Muscle of leg (tissue), 3 donors: ENCODE measurements at regions not wholly inside any gene's neighbourhood (a gene's known extent, or its start where the extent isn't known, plus 50 kb on each side); places are given as distances from the start of the nearest gene placed in this dataset.

Source experiments
- DNase-seq: peaks from one replicate; pipeline ENCODE4 v3.0.0; 2013
- H3K27ac ChIP-seq: one replicate; pipeline ENCODE4 v1.5.1; 2013; ENCODE audit warnings: mild to moderate bottlenecking, low read length, control low read depth
- H3K27me3 ChIP-seq: one replicate; pipeline ENCODE4 v1.6.1; 2013; ENCODE audit warnings: low read length; ENCODE audit not compliant: control insufficient read depth, insufficient read depth
- H3K36me3 ChIP-seq: one replicate; pipeline ENCODE4 v1.6.1; 2013; ENCODE audit warnings: low read length; ENCODE audit not compliant: control insufficient read depth, insufficient read depth
- H3K4me1 ChIP-seq: one replicate; pipeline ENCODE4 v1.6.1; 2013; ENCODE audit warnings: low read length; ENCODE audit not compliant: control insufficient read depth, insufficient read depth
- H3K4me3 ChIP-seq: one replicate; pipeline ENCODE4 v1.5.1; 2013; ENCODE audit warnings: low read length, control low read depth
- H3K9me3 ChIP-seq: replicated peaks from 2 replicates; pipeline ENCODE4 v1.6.1; 2013; ENCODE audit warnings: low read depth, low read length; ENCODE audit not compliant: control insufficient read depth
- WGBS: methylation state at CpG from one replicate; pipeline ENCODE4 v1.1.5; 2013; ENCODE audit warnings: missing lambda C conversion rate; ENCODE audit not compliant: insufficient coverage; 5-methylcytosine and 5-hydroxymethylcytosine counted together

- 45% methylated on average over 2 of the region's 4 CpGs for WGBS
- Histone ChIP-seq H3K9me3 (no peaks in the 10 kb centered on the region), H3K4me1 (no peaks in the 10 kb centered on the region), H3K27me3 (no peaks in the 10 kb centered on the region), H3K36me3 (no peaks in the 10 kb centered on the region), H3K4me3 (no peak overlapping the region), H3K27ac (peak overlapping the region; percentile 63)
- peak; percentile 73 for DNase-seq
These were observed 425.2 kb downstream of the GALC start for GRCh38 chr14:87567618-87568295.

DNA sequence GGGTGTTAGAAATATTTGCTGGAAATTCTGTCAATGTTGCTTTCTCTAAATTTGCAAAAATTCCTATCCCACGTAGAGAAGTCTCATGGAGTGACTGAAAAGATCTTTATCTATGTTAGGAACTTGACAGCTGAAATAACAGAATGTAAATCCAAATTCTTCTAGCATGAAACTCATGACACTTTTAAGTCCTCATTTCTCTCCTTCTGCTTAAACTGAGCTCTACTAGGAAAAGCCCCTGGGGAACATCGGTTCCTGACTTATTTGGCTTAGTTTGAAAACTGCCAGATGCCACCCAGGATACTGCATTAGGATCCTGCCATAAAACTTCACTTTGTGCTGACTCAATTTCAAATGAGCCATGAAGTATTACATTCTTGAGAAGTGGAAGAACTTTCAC lies 426.0 kb downstream of the GALC start:
- 17% methylated on average over 1 of the region's 2 CpGs for WGBS
- Histone ChIP-seq H3K27ac (peak overlapping the region; percentile 63), H3K4me3 (no peak overlapping the region), H3K4me1 (no peaks in the 10 kb centered on the region), H3K36me3 (no peaks in the 10 kb centered on the region), H3K9me3 (no peaks in the 10 kb centered on the region), H3K27me3 (no peaks in the 10 kb centered on the region)
- peak; percentile 65 for DNase-seq

DNA sequence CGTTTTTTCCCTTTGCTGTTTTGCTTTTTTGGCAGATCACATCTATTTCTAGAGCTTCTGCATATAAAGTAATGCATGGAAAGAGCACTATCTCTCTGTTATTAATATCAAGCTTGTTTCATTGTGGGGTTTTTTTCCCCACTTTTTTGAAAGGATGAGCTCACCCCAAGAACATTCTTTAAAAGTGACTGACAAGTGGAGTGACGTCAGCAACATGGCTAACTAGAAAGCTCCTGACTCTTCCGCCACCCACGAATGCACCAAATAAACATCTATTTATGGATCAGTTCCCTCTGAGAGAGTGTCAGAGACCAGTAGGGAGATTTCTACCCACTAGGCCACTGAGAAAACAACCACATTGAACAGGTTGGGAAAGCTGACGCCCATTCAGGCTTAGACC lies 445.4 kb downstream of the GALC start:
- no CpG with 5 or more reads among the region's 5 CpGs for WGBS
- DNase-seq = no peak
- Histone ChIP-seq H3K4me3 (no peak overlapping the region), H3K27me3 (no peaks in the 10 kb centered on the region), H3K4me1 (no peaks in the 10 kb centered on the region), H3K9me3 (no peaks in the 10 kb centered on the region), H3K27ac (no peak overlapping the region), H3K36me3 (no peaks in the 10 kb centered on the region)

DNA sequence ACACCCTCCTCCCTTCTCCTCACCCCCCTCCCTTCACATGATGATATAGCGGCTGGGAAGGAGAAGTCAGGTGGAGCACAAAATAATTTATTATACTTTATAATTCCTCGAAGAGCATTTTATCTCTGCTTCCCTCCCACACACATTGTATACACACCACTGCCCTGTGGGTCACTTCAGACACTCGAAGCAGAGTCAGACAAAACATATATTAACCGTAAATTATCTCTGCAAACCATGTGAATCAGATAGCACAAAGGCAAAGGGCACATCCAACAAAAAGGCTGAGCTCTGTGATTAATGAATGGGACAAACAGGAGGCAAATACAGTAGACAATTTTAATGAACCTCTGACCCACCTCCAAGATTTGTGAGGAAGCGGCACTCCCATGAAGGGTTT lies 450.7 kb downstream of the GALC start:
- H3K4me3 ChIP-seq = no peak overlapping the region
- no peak for DNase-seq
- no peaks in the 10 kb centered on the region for H3K4me1 ChIP-seq
- H3K27me3 ChIP-seq = no peaks in the 10 kb centered on the region
- H3K36me3 ChIP-seq = no peaks in the 10 kb centered on the region
- peaks cover 3% of the 10 kb centered on the region for H3K9me3 ChIP-seq
- WGBS = no CpG with 5 or more reads among the region's 5 CpGs
- H3K27ac ChIP-seq = no peak overlapping the region

GRCh38 chr14:87540339-87540738 lies 452.6 kb downstream of the GALC start:
- Histone ChIP-seq H3K4me3 (no peak overlapping the region), H3K27ac (no peak overlapping the region), H3K4me1 (no peaks in the 10 kb centered on the region), H3K9me3 (peaks cover 3% of the 10 kb centered on the region), H3K27me3 (no peaks in the 10 kb centered on the region), H3K36me3 (no peaks in the 10 kb centered on the region)
- no peak for DNase-seq
- no CpG with 5 or more reads among the region's 2 CpGs for WGBS

DNA sequence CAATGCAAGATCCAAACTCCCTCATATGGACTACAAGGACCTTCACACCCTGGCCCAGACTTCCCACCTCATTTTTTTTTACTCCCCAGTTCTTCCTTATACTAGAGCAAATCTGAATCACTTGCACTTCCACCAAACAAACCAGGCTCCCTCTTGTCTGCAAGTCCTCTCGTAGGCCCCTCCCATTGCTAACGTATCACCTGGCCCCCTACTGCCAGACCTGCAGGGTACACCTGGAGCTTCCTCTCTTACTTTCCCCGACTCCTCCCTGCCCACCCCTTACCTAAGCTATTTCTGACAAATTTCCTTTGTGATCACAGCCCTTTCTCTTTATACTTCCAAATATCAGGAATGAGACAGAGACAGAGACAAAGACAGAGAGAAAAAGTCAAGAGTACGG lies 463.9 kb downstream of the GALC start:
- Histone ChIP-seq H3K9me3 (no peaks in the 10 kb centered on the region), H3K27ac (no peak overlapping the region), H3K4me1 (no peaks in the 10 kb centered on the region), H3K36me3 (no peaks in the 10 kb centered on the region), H3K27me3 (no peaks in the 10 kb centered on the region), H3K4me3 (no peak overlapping the region)
- WGBS = 31% methylated on average over 2 of the region's 4 CpGs
- DNase-seq = no peak

DNA sequence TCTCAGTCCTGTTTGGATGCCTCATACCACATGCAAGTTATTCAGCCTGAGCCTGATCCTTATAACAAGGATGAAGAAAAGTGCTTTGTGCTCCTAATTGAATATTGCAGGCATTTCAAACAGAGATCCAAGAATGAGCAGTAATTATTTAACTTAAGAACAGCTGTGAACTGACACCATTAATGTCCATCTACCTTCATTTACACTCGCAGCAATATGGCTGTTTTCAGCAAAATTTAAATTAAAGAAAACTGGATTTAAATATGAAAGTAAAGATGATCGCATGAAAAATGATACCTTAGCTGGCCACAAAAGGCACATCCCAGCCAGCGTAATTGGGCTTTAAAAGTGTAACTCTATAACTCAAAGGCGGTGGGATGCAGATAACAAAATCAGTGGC lies 466.3 kb downstream of the GALC start:
- no peaks in the 10 kb centered on the region for H3K36me3 ChIP-seq
- peak; percentile 15 for DNase-seq
- H3K4me3 ChIP-seq = no peak overlapping the region
- no peaks in the 10 kb centered on the region for H3K4me1 ChIP-seq
- no peaks in the 10 kb centered on the region for H3K9me3 ChIP-seq
- WGBS = no CpG with 5 or more reads among the region's 4 CpGs
- H3K27me3 ChIP-seq = no peaks in the 10 kb centered on the region
- no peak overlapping the region for H3K27ac ChIP-seq

- WGBS = no CpG with 5 or more reads among the region's 4 CpGs
- H3K27ac ChIP-seq = no peak overlapping the region
- H3K4me3 ChIP-seq = no peak overlapping the region
- DNase-seq = no peak
- H3K27me3 ChIP-seq = no peaks in the 10 kb centered on the region
- H3K36me3 ChIP-seq = no peaks in the 10 kb centered on the region
- no peaks in the 10 kb centered on the region for H3K4me1 ChIP-seq
- H3K9me3 ChIP-seq = no peaks in the 10 kb centered on the region
These were observed 469.0 kb downstream of the GALC start for GRCh38 chr14:87524011-87524410.

- WGBS = no CpG with 5 or more reads among the region's 1 CpG
- H3K36me3 ChIP-seq = no peaks in the 10 kb centered on the region
- no peak overlapping the region for H3K27ac ChIP-seq
- no peak for DNase-seq
- no peaks in the 10 kb centered on the region for H3K4me1 ChIP-seq
- no peaks in the 10 kb centered on the region for H3K27me3 ChIP-seq
- peaks cover 2% of the 10 kb centered on the region for H3K9me3 ChIP-seq
- H3K4me3 ChIP-seq = no peak overlapping the region
These were observed 470.4 kb downstream of the GALC start for GRCh38 chr14:87522575-87522974.

DNA sequence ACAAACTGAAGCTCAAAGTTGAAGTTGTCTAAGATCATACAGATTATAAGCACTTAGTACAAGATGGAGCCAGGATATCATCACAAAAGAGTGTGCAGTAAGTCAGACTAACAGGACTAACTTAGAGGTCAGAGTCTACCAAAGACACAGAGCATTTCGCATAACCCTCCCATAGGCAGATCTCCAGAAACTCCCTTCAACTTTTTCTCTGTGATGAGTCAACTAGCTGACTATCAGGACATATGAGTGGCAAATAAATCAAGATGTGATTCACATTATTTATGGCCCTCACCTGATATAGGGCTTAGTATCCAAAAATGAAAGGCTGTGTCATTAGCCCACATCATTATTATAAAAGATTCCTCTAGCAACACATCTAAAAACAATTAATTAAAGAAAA lies 484.6 kb downstream of the GALC start:
- Histone ChIP-seq H3K4me1 (no peaks in the 10 kb centered on the region), H3K36me3 (no peaks in the 10 kb centered on the region), H3K27ac (no peak overlapping the region), H3K9me3 (no peaks in the 10 kb centered on the region), H3K27me3 (no peaks in the 10 kb centered on the region), H3K4me3 (no peak overlapping the region)
- DNase-seq = no peak
- WGBS = no CpG with 5 or more reads among the region's 1 CpG

GRCh38 chr14:87503711-87504110 lies 489.3 kb downstream of the GALC start:
- Histone ChIP-seq H3K36me3 (no peaks in the 10 kb centered on the region), H3K27me3 (no peaks in the 10 kb centered on the region), H3K9me3 (no peaks in the 10 kb centered on the region), H3K4me1 (no peaks in the 10 kb centered on the region), H3K27ac (no peak overlapping the region), H3K4me3 (no peak overlapping the region)
- DNase-seq = no peak
- 86% methylated on average over 1 of the region's 3 CpGs for WGBS
